HG03159 (cell line): ENCODE measurements at regions not wholly inside any gene's neighbourhood (a gene's known extent, or its start where the extent isn't known, plus 50 kb on each side); places are given as distances from the start of the nearest gene placed in this dataset.

Source experiments
- ATAC-seq: cut with Tn5 transposase; IDR thresholded peaks from one replicate; pipeline ENCODE4 v1.9.1; 2021; ENCODE audit warnings: mild to moderate bottlenecking, moderate library complexity; ENCODE audit not compliant: unreplicated experiment

DNA sequence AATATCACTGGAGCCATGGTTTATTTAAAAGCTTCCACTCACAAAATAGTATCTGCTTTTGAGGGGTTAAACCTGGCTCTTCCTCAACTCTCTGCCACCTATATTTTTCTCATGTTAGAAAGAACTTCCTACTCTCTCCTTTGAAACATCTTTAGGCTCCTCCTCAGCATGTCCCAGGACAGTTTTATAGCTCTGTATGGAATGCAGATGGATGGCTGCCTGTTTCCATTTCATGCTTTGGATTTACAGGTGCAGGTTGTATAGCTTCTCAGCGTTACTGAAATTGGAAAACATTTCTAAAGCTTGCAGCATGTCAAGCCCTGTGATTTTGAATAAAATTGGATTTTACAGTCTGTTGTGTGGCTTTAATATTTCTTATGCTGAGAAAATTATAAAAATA is 314.0 kb downstream of the NDFIP2 start:
- no peak for ATAC-seq

DNA sequence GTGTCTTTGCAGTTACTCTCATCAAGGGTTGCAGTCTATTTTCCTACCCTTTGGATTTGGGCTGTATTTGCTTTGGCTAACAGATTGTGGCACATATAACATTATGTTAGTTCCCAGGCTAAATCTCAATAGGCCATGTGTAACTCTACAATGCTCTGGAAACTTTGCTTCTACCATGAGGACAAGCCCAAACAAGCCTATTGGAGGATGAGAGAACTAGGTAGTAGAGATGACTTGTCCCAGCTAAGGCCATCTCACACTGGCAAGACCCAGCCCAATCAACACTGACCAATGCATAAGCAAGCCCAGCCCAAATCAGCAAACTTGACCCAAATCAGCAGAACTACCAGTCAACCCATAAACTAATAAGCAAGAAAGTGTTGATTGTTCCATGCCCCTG is 311.8 kb downstream of the NDFIP2 start:
- no peak for ATAC-seq

DNA sequence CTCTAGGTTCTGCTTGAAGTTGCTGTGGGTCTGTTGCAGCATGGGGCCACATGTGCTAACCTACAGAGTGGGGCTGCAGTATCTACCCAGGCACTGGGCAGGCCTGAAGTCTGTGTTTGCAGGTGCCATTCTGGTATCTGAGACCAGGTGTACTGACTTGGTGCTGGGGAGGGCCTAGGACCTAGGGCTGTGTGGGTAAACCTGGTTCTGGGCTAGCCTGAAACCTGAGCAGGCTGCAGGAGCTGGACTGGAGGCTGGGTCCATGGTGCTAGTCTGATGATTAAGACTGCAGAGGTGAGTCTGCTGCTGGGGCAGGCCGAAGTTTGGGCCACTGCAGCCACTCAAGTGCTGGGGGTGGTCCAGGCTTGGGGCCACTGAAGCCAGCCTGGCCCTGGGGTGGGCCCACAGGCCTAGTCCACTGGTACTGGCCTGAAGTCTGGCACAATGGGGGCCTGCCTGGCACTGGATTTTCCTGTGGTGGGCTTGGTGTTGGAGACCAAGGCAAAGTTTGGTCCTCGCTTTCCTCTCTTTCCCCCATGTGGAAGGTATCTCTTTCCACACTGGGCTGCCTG is 310.6 kb downstream of the NDFIP2 start:
- no peak for ATAC-seq

DNA sequence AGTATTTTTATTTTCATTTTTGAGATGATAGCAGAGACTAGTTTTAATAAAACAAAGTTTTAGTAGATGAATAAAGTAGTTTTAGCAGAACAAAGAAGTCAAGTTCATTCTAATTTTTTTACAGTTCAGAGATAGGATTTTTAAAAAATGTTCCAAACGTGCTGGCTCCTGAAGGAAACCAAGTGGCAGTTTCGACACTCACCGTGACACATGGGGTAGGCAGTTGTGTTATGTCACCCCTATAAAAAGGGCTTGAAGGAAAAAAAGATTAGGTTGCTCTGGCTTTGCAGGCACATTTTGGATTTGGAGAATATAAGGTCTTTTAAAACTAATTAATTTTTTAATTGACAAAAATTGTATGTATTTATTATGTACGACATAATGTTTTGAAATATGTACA is 305.2 kb downstream of the NDFIP2 start:
- no peak for ATAC-seq

DNA sequence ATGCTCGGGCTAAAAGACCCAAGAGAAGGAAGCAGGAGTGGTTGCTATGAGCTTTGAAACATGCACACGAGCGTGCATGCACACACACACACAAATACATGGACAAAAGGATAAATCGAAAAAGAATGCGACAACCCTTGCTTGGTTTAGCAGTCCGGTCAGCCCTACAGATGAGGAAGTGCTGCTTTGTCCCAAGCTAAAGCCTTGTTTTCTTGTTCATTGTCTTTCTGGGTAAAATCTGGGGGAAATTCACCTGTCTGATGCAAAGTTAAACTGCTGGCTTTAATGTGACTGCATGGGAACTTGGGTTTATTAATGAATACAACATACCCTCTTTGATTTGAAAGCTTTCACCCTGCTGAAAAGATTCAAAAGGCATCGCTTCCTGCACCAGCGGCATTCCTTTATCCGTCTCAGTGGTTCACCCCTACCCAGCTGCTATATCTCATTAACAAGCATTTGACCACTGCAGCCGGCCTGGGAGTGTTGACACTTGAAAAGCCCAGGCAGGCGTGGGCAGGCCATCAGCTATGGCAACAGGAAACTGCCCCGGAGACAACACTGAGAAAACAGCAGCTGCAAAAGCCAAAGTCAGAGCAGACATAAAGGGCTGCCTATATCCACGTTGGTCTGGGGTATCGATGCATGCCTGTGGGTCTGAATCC is 301.7 kb downstream of the NDFIP2 start:
- ATAC-seq, result no peak

DNA sequence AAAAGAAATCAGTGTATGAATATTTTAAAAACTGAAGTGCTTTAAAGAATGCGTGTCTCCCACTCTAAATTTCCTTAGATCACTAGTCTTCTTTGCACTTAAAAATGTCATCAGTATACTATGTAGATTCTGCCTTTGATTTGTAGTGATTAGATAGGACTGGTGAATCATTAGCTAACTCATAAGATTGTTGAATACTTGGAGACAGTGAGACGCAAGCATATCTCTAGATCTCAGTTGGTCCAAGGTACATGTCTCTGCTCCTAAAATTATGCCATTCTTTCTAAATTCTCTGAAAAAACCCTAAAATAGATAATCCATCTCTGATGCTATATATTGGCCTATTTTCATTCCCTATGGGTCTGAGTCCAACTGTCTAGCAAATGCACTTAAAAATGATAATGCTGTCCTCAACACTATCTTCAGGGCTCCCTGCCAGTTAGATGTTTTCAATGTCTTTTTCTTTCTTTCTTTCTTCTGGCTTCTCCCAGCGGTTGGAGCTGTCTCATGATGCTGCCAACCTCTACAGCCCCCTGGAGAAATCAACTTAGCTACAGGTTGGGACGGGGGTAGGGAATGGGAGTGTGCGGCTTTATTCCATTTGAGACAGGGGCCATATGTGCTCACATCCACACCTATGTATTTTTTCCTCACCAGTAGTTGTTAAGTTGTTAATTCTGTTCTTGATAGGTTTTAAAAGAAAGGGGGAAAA is 301.0 kb downstream of the NDFIP2 start:
- ATAC-seq, result no peak

DNA sequence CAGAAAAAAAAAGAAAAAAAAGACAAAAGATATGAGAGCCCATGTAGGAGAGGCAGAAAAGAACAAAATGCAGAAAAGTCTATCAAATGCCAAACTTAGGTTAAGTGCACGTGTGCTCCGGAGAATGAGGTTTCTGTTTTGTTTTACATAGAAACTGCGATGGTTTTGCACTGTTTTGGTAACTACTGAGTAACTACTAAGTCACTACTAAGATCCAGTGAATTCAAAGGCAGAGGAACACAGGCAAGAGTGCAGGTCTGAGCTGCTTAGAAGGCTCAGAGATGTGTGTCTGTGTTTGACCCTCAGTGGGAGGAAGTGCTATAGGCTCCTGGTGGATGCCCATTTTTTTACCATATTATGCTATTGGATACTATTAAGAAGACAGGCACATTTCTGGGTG is 299.3 kb downstream of the NDFIP2 start:
- no peak for ATAC-seq

DNA sequence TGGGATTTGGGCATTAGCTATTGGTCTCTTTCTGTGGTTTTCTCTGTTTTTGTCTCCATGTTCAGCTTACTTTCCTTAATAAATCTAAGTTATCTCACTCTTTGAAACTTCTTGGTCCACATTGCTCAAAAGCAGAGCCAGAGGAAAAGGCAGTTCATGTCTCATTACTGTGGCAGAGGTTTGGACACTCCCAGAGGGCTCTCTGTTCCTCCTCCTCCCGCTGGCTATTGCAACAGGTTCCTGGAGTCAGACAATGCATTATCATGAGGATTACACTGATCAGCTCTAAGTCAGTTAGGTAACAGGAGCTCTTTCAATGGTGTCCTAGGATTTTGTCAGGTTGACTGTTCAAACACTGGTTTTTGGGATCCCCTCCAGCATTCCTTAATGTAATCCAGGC is 298.8 kb downstream of the NDFIP2 start:
- no peak for ATAC-seq

DNA sequence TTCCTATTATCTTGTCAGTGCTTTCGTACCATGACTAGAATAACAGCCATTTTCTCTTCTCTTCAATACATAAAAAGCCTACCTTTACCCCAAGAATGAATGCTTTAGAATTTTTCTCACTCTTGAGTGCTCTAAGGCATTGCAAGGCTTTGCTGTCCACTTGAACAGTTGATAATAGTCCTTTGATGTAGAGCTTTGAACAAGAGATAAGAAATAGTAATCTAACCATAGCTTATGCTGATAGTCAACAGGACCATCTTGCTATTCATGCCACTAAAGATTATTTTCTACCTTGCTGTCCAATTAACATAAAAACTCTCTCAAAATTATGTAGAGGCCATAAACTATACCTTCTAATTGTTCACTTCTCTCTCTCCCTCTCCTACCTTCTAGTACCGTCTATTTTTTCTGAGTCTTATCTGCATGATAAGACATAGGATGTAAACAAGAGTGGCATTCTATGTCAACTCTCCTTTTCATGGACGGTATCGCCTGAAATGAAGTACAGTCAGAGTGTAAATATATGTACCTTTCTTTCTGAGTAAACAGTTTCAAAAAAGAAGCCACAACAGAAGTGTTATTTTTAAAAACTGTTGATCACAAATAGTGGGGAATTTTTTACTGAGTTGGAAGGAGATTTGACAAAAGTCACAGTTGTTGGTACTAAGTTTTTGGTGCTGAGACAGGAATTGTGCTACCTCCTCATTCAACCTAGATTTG is 297.9 kb downstream of the NDFIP2 start:
- no peak for ATAC-seq

DNA sequence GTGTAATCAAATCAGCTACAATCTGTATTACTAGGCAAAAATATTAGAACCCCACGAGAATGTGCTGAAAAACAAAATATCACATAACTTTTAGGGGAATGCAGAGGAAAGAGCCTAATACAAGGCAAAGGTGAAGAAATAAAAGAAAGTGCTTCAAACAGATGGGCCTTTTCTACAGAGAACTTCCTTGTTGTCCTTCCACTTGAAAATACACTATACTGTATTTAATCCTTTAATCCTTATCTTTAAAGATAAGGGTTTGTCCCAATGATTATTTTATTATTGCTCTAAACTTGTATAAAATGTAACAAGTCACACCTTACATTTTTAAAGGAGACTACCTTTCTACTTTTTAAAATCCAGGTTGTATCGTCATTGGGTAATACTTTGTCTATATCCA is 296.5 kb downstream of the NDFIP2 start:
- no peak for ATAC-seq

DNA sequence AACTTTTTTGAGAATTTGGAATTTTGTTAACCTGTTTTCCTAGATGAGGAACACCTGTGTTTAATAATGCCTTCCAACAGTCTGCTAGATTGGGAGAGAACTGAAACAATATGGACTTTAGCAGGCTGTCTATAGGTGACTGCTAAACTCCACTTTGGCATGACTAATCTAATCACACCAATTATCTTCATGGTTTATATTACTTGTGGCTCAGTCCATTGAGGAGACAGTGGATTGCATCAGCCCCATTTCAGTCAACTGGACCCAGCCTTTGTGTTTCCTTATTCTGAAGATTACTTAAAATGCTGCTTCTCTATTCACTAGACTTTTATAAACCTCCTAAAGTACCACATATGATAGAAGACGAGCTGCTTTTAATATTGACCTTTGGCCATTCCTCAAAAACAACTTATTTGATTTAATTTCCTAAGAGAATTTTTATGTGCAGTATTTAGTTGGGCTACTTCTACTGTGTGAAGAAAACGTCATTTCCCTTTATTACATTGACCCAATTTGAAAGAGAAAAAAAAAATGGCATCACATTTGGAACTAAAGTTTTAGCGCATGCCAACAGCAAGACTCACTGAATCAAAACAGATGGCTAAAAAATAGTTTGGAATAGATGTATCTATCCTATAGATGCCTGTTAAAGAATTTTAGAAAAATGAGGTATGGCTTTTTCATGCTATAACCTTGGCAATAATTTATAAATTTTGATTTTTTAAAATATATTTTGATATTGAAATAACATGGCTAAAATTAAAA is 295.8 kb downstream of the NDFIP2 start:
- no peak for ATAC-seq

DNA sequence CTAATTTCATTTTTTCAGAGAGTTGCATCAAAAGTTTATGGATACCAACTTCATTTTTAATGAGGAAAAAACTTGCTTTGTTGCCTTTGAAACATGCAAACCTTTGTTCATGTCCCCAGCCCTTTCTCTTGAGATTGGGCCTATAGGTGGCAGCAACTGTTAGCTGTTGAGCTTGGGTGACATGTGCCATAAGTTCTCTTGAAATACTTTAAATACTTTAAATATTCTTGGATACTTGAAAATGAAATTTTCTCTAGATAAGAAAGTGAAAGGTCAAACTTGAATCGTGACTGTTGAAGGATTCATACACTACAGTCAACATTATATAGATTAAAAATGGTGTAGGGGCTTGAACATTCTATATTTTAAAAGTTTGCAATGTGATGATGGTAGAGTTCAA is 294.9 kb downstream of the NDFIP2 start:
- peak; percentile 48 for ATAC-seq

DNA sequence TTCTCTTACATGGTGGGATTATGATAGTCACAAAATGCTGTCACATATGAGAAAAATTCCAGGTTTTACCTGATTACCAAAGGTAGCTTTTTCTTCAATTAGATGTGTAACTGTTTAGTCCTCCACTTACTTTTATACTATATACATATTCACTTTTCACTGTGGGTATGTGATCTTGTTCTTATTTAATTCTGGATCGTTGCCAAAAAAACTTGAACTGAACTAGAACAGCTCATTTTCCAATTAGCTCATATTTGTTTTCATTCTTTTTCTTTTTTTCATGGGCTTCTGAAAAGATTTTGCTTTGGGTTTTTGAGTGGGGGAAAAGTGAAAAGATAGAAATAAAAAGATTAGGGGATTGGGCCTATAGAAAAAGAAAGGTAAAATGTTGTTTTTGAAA is 291.9 kb downstream of the NDFIP2 start:
- ATAC-seq, result no peak

DNA sequence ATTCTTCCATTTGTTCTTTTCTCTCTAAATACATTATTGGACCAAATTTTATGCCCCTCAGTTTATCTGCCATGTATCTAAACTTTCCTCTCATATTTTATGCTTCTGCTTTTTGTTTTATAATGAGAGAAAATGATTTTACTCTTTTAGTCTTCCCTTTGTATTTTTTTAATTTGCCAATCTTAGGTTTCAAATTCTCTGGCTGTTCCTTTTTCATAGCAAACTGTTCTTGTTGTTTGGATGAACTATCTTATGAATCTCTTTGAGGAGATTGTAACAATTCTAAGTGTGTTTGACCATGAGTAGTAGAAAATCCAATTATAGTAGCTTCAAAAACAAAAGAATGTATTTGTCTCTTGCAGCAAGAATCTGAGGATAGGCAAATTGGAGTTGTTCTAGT is 290.5 kb downstream of the NDFIP2 start:
- no peak for ATAC-seq

DNA sequence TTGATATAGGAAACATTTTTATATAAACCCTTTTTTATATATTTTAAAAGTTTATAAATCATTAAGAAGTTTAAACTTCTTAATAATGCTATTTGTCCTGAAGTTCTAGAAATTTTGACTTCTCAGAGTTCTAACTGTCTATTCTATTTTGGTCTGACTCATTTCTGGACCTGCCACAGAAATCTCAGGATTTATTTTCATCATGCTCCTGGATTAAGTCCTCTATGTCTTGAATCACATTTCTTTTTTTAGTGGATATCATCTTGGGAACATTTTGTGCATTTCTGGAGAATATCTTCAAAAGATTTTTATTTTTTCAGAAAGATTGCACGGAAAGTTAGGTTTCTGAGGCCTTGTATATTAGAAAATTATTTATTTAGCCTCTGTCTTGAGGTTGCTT is 289.1 kb downstream of the NDFIP2 start:
- no peak for ATAC-seq

DNA sequence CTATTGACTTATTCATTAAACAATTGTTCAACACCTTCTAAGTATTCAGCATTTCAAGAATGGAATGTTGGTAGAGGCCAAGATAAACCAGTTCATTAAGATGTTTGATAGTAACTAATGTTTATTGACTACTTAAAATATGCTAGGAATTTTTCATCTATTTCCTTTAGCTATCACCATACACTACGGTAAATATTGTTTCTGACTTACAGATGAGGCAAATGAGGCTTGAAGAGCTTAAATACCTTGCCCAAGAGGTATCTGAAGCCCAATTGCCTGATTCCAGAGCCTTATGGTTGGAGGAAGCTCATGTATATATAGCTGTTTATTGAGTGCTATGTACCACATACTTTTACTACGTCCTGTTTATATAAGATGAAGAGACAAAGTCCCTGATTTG is 286.2 kb downstream of the NDFIP2 start:
- ATAC-seq, result no peak

DNA sequence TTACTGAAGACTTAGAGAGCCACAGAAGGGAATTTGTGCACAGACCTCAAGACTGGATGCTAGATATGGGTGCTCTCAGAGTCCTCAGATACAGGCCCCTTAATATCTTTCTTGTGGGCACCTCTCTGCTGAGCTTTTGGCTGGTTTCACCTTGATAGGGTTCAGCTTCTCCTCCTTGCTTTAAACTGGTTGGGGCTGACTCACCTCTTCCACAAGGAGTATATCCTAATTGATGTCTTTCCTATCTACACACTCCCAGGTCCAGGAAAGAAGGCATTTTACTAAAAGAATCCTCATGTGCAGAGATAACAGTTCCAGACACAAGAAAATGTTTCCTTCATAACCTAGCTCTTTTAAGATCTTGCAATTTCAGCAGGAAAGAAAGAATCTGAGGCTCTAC is 284.4 kb downstream of the NDFIP2 start:
- ATAC-seq, result no peak

DNA sequence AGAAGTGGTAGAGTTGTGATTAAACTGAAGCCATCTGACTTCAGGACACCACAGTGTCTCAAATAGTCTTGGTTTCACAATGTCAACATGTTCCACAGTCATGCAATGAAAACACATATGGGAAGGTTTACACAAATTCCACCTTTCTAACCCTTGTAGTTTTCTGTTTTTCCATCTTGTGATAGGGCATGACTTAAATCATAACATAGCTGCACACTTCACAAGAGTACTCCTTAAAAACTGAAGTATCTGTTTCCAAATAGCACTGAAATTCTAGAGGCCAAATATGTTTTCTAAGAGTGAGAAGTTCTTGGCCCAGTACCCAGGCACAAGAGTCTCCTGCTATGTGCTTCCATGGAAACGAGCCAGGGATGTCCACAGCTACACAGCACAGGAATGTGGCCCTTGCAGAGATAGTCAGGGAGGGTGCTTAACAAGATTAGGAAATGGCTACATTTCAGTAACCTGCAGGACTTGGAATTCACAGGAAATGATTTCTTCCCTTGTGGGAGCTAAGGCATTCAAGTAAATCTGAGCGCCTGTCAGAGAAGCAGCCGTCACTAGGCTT is 269.1 kb downstream of the NDFIP2 start:
- no peak for ATAC-seq

DNA sequence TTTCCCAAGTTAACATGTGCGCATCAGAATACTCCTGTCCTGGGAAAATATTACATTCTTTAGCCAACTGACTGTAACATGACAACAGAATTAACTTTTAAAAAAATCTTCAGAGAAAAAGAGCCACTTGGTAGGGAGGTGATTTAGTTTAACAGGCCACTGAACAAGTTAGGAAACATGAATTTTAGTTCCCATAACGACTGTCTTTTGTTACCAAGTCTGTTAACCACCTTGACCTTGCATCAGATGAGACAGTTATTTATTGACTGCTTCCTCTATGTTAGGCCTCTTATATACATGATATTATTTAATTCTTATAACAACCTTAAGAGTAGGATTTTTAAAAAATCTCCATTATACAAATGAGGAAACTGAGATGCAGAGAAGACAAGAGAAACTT is 268.6 kb downstream of the NDFIP2 start:
- no peak for ATAC-seq

DNA sequence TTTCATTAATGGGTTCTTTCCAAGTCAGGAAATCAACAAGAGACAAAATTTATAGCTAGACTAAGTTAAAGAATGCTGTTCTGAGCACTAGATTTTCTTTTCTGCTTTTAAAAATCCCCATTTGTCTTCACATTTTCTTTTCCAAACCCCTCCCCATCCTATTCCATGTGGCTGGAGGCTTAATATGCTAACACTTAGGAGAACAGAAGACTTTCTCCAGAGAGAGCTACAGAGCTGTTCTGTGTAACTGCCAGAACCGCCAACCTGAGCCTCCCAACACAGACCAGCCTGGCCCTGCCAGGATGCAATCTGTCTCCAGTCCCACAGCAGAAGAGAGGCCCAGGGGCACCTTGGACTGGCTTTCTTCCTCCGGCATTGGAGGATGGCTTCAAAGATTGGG is 264.1 kb downstream of the NDFIP2 start:
- ATAC-seq, result no peak

DNA sequence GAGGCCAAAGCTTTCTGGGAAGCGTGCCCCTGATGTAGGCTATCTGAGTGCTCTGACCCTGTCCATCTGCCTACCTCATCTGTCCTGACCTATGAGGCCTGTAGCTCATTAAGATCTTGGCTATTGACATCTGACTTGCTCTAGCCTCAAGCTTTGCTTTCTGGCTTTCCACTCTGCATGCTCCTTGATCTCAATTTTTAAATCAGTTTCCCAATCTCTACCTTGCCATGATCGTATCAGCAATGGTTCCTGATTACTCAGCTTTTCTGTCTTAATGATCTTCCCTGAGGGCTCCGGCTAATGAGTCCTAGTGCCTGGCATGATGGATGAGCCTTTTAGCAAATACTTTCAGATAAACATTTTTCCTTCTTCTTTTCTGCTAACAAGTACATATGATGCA is 262.0 kb downstream of the NDFIP2 start:
- no peak for ATAC-seq
